ENCODE measurements at regions not wholly inside any gene's neighbourhood (a gene's known extent, or its start where the extent isn't known, plus 50 kb on each side); places are given as distances from the start of the nearest gene placed in this dataset.
"Not testable (repeated sequence)": the region's sequence is repeated elsewhere in the genome, so short reads cannot be mapped to it uniquely, and the experiment has no call there.

DNA sequence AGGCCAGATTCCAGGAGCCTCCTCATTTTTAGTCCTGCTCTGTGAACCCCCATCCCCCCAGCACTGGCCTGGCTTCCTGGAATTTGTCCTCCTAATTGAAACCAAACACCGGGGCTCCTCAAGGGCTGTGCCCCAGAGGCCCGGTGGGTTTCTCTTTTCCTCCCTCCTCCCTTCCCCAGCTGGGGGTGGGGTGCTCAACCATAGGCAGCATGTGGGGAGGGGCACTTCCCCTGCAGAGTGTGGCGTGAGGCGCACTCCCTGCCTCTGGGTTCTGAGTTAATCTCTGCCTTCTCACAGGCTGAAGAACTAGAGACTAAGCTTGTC is 67.5 kb upstream of the ACOT11 start:
- H3K27ac ChIP-seq = no peak overlapping the region
- H3K4me3 ChIP-seq = no peak overlapping the region
- H3K4me1 ChIP-seq (replicated peaks) = no peaks in the 10 kb centered on the region
- no peaks in the 10 kb centered on the region for H3K36me3 ChIP-seq
- no peaks in the 10 kb centered on the region for H3K27me3 ChIP-seq (replicated peaks)
- DNase-seq (ENCODE audit: low read depth in 1 of 2, low spot score in 2 of 2) = no peak
- no peaks in the 10 kb centered on the region for H3K9me3 ChIP-seq (replicated peaks)

DNA sequence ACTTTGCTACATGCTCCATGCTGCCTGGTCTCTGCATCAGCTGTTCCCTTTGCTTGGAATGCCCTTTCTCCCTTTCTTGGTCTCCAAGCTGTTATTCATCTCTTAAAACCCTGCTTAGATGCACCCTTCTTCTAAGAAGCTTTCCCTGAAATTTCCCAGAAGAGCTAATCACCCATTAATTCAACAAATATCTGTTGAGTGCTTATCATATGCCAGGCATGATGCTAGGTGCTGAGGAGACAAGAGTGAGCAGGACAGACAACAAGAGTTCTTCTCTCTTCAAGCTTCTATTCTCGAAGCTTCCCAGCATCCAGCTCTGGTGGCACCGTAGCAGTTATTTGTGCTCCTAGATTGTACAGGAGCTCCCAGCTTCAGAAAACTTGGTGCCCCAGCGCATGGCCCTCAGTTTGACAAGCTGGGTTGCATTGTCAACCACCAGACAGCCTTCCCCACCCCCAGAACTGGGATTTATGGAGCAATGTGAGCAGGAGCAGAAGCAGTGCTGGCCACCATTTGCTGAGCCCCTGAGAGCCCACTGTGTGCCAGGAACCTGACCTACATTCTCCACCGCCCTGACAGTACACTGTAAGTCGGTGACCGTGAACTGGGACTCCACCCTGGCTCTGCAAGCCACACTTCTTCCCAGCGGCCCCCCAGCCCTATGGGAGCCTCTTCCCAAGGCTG is 68.0 kb upstream of the ACOT11 start:
- H3K9me3 ChIP-seq (replicated peaks) = no peaks in the 10 kb centered on the region

DNA sequence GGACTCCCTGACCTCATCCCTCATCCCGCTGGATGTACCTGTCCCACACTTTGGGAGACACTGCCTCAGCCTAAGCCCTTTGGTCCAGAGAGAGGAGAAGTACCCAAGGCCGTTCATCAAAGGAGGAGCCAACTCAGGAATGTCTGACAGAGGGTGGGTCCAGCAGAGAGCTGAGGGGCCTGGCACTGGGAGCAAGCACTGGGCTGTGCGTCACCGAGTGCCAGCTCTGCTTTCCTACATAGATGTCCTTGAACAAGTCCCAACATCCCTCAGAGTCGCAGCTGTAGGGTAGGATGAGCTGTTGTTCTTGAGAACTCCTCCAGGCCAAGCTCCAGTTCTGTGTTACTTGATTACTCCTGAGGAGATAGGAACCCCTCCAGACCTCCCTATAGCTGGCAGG is 68.8 kb upstream of the ACOT11 start:
- H3K4me1 ChIP-seq (replicated peaks) = no peaks in the 10 kb centered on the region
- DNase-seq (ENCODE audit: low read depth in 1 of 2, low spot score in 2 of 2) = no peak
- no peak overlapping the region for H3K4me3 ChIP-seq
- H3K9me3 ChIP-seq (replicated peaks) = no peaks in the 10 kb centered on the region
- H3K36me3 ChIP-seq = no peaks in the 10 kb centered on the region
- H3K27me3 ChIP-seq (replicated peaks) = peaks cover 7% of the 10 kb centered on the region; the same call in 1 of the 2 replicates
- H3K27ac ChIP-seq = no peak overlapping the region

More for the DNA sequence above, 68.0 kb upstream of the ACOT11 start:
- H3K27me3 ChIP-seq (replicated peaks) = 0 out of 2 replicates have a peak, but pooled peaks cover 2% of the 10 kb centered on the region
- H3K4me1 ChIP-seq (replicated peaks) = no peaks in the 10 kb centered on the region
- DNase-seq (ENCODE audit: low read depth in 1 of 2, low spot score in 2 of 2) = no peak
- H3K4me3 ChIP-seq = no peak overlapping the region
- H3K27ac ChIP-seq = no peak overlapping the region
- no peaks in the 10 kb centered on the region for H3K36me3 ChIP-seq

DNA sequence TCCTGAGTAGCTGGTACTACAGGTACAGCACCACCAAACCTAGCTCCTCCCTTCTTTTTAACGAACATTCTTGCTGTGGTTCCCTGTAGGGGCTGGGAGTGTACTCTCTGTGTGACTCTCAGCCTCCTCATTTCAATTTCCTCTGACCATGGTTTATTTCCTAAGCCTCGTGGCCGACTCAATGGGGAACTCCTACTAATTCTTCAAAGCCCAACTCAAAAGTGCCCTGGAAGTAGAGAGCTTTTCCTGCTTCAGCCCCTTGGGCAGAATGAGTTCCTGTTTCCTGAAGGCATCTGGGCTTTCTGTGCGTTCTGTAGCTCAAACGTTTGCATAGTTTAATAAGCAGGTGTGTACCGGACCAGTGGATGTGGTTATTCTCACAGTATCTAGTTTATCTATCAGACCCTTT is 70.9 kb upstream of the ACOT11 start:
- H3K27me3 ChIP-seq (replicated peaks) = peaks cover 8% of the 10 kb centered on the region; the same call in 1 of the 2 replicates
- DNase-seq (ENCODE audit: low read depth in 1 of 2, low spot score in 2 of 2) = no peak

GRCh38 chr1:54476530-54477109 is 70.4 kb upstream of the SSBP3 start:
- Histone ChIP-seq H3K4me3 (no peak overlapping the region), H3K27me3 (replicated peaks) (peaks cover 8% of the 10 kb centered on the region; the same call in 1 of the 2 replicates), H3K9me3 (replicated peaks) (no peaks in the 10 kb centered on the region), H3K27ac (no peak overlapping the region), H3K4me1 (replicated peaks) (no peaks in the 10 kb centered on the region), H3K36me3 (no peaks in the 10 kb centered on the region)
- DNase-seq (ENCODE audit: low read depth in 1 of 2, low spot score in 2 of 2) = no peak

More for the DNA sequence above, 70.9 kb upstream of the ACOT11 start:
- Histone ChIP-seq H3K36me3 (no peaks in the 10 kb centered on the region), H3K4me3 (no peak overlapping the region), H3K27ac (no peak overlapping the region), H3K9me3 (replicated peaks) (no peaks in the 10 kb centered on the region), H3K4me1 (replicated peaks) (no peaks in the 10 kb centered on the region)

DNA sequence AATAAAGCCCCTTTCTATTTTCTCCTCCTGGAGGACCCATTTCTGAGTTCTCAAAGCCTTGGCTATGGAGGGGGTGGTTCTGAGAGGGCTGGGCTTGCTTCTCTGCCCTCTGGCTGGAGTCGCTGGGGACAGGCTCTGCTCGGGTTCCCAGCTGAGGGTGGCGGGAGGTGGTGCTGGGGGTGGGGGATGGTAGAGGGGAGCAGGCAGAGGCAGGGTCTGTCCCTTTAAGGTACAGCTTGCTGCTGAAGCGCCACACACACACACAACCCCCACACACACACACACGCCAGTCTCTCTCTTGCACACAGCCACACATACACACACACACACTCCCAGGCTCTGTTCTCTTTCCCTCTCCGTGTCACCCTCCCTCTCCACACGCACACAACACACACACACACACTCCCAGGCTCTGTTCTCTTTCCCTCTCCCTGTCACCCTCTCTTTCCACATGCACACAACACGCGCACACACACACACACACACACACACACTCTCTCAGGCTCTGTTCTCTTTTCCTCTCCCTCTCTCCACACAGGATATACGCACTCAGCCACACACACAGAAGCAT is 69.8 kb upstream of the SSBP3 start:
- DNase-seq (ENCODE audit: low read depth in 1 of 2, low spot score in 2 of 2) = no peak
- Histone ChIP-seq H3K27ac (no peak overlapping the region), H3K27me3 (replicated peaks) (peaks cover 8% of the 10 kb centered on the region; the same call in 1 of the 2 replicates), H3K36me3 (no peaks in the 10 kb centered on the region), H3K4me1 (replicated peaks) (no peaks in the 10 kb centered on the region), H3K9me3 (replicated peaks) (no peaks in the 10 kb centered on the region), H3K4me3 (no peak overlapping the region)

GRCh38 chr1:54475357-54475881 is 69.2 kb upstream of the SSBP3 start:
- Histone ChIP-seq H3K4me1 (replicated peaks) (no peaks in the 10 kb centered on the region), H3K9me3 (replicated peaks) (no peaks in the 10 kb centered on the region), H3K4me3 (no peak overlapping the region), H3K36me3 (no peaks in the 10 kb centered on the region), H3K27me3 (replicated peaks) (peaks cover 8% of the 10 kb centered on the region; the same call in 1 of the 2 replicates), H3K27ac (no peak overlapping the region)
- DNase-seq (ENCODE audit: low read depth in 1 of 2, low spot score in 2 of 2) = no peak

DNA sequence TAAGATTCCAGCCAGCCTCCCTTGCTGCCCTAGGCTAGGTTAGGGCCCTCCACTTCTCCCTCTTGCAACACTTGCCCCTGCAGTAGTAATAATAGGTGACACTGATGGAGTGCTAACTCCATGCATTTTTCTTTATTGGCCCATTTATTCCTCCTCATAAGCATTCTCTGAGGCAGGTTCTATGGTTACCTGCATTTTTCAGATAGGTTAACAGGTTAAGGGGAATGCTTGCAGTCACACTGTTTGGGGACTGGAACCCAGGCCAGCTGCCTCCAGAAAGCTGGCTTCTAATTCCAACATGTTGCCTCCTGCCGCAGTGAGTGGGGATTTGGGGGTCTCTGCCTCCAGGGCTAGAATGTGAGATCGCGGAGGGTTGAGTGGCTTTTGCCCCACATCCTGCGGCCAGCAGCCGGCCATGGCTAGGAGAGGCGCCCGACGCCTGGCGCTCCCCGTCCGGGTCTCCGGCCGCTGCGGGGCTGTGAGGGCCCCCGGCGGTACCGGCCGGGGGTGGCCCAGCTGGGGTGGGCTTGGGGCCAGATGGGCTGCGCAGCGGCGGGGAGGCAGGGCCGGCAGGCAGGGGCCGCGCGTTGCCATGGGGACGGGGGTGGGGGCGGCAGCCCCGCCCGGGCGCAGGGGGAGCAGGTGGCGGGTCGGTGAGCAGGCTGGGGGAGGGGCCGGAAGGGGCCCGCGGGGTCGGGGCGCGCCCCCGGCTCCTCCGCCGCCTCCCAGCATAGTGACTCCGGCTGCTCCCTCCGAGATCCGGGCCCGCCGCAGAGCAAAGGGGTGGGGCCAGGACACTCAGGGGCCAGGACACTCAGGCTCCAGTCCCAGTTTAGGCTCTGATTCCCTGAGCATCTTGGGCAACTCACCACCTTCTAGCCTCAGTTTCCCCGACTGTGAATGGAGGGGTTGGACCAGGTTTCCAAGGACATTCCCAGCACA is 68.4 kb upstream of the SSBP3 start:
- no peak for DNase-seq (ENCODE audit: low read depth in 1 of 2, low spot score in 2 of 2)

GRCh38 chr1:54471588-54471987 is 65.4 kb upstream of the SSBP3 start:
- DNase-seq (ENCODE audit: low read depth in 1 of 2, low spot score in 2 of 2) = no peak
- no peaks in the 10 kb centered on the region for H3K9me3 ChIP-seq (replicated peaks)

More for the DNA sequence above, 68.4 kb upstream of the SSBP3 start:
- Histone ChIP-seq H3K4me1 (replicated peaks) (no peaks in the 10 kb centered on the region), H3K4me3 (no peak overlapping the region), H3K27ac (no peak overlapping the region), H3K27me3 (replicated peaks) (peaks cover 8% of the 10 kb centered on the region; the same call in 1 of the 2 replicates), H3K36me3 (no peaks in the 10 kb centered on the region), H3K9me3 (replicated peaks) (no peaks in the 10 kb centered on the region)

GRCh38 chr1:54469444-54469843 is 63.2 kb upstream of the SSBP3 start:
- H3K4me3 ChIP-seq; H3K27ac ChIP-seq; H3K36me3 ChIP-seq; DNase-seq (ENCODE audit: low read depth in 1 of 2, low spot score in 2 of 2); H3K9me3 ChIP-seq (replicated peaks); H3K4me1 ChIP-seq (replicated peaks); H3K27me3 ChIP-seq (replicated peaks): not testable (repeated sequence)

More at GRCh38 chr1:54471588-54471987, 65.4 kb upstream of the SSBP3 start:
- Histone ChIP-seq H3K4me3 (no peak overlapping the region), H3K27me3 (replicated peaks) (peaks cover 8% of the 10 kb centered on the region; the same call in 1 of the 2 replicates), H3K27ac (no peak overlapping the region), H3K36me3 (no peaks in the 10 kb centered on the region), H3K4me1 (replicated peaks) (no peaks in the 10 kb centered on the region)

DNA sequence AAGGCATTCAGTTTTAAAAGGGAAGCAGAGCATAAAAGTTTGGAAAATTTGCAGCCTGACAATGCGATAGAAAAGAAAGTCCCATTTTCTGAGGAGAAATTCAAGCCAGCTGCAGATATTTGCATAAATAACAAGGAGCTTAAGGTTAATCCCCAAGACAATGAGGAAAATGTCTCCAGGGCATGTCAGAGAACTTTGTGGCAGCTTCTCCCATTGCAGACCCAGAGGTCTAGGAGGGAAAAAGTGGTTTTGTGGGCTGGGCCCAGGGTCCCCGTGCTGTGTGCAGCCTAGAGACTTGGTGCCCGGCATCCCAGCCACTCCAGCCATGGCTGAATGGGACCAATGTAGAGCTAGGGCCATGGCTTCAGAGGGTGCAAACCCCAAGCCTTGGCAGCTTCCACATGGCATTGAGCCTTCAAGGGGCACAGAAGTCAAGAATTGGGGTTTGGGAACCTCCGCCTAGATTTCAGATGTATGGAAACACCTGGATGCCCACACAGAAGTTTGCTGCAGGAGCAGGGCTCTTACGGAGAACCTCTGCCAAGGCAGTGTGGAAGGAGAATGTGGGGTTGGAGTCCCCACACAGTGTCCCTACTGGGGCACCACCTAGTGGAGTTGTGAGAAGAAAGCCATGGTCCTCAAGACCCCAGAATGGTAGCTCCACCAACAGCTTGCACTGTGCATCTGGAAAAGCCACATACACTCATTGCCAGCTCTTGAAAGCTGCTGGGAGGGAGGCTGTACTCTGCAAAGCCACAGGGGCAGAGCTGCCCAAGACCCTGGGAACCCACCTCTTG is 62.3 kb upstream of the SSBP3 start:
- not testable (repeated sequence) for H3K27ac ChIP-seq; H3K27me3 ChIP-seq (replicated peaks); H3K4me1 ChIP-seq (replicated peaks); DNase-seq (ENCODE audit: low read depth in 1 of 2, low spot score in 2 of 2); H3K36me3 ChIP-seq; H3K4me3 ChIP-seq; H3K9me3 ChIP-seq (replicated peaks)

DNA sequence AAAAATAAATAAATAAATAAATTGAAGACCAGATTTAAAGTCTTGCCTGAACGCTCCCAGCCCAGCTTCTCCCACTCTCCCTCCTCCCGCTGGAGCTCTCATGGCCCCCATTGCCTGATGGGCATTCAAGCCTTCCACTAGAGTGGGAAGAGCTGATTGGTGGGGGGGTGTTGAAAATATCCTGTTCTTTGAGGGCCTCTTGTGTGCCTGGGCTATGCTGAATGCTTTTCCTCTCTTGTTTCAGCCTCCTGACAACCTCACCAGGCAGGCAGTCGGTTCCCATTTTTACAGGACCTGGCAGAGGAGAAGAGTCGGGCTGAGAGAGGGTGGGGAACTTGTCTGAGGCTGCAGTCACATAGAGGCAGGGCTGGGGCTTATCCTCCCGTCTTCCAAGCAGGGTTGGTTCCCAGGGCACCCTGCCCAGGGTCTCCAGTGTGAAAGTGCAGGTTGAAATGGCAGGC is 59.2 kb upstream of the SSBP3 start:
- Histone ChIP-seq H3K27ac (no peak overlapping the region), H3K36me3 (no peaks in the 10 kb centered on the region), H3K9me3 (replicated peaks) (no peaks in the 10 kb centered on the region), H3K4me1 (replicated peaks) (peaks cover 8% of the 10 kb centered on the region), H3K4me3 (no peak overlapping the region), H3K27me3 (replicated peaks) (no peaks in the 10 kb centered on the region)
- no peak for DNase-seq (ENCODE audit: low read depth in 1 of 2, low spot score in 2 of 2)

Data from SJSA1 (cell line).